Testis (tissue), 2 donors: ENCODE measurements at regions not wholly inside any gene's neighbourhood (a gene's known extent, or its start where the extent isn't known, plus 50 kb on each side); places are given as distances from the start of the nearest gene placed in this dataset.

ENCODE experiments used
- DNase-seq: peaks from one replicate; pipeline ENCODE4 v3.0.0-alpha.2; 2019
- H3K27ac ChIP-seq, 2 donors: fragments of 200-600 bp; sonication (generic); one replicate each; pipeline ENCODE4 v1.5.1; 2019
- H3K27me3 ChIP-seq: fragments of 200-600 bp; sonication (generic); one replicate; pipeline ENCODE4 v1.5.1; 2019
- H3K36me3 ChIP-seq: fragments of 200-600 bp; sonication (generic); one replicate; pipeline ENCODE4 v1.5.1; 2017; ENCODE audit warnings: low read depth; ENCODE audit errors: missing control alignments
- H3K4me1 ChIP-seq: fragments of 200-600 bp; sonication (generic); one replicate; pipeline ENCODE4 v1.5.1; 2019
- H3K4me3 ChIP-seq, 2 donors: fragments of 200-600 bp; sonication (generic); one replicate each; pipeline ENCODE4 v1.5.1; 2017 to 2019
- H3K9me3 ChIP-seq: fragments of 200-600 bp; sonication (generic); one replicate; pipeline ENCODE4 v1.5.1; 2017
- CTCF ChIP-seq, 3 experiments: fragments of 450-650 bp in 2 of 3; fragments of 200-600 bp in 1 of 3; sonication (generic) in 1 of 3; IDR thresholded peaks; one replicate each; pipeline ENCODE4 v1.5.1; 2016 to 2019; ENCODE audit warnings: antibody characterized with exemption in 3 of 3, mild to moderate bottlenecking in 2 of 3, moderate library complexity in 1 of 3
- POLR2A ChIP-seq: fragments of 450-650 bp; IDR thresholded peaks from one replicate; pipeline ENCODE4 v1.6.1; 2017; ENCODE audit warnings: antibody characterized with exemption, mild to moderate bottlenecking, moderate library complexity
- WGBS, 2 donors: methylation state at CpG; one replicate each; pipeline ENCODE4 v1.1.5; 2018; 5-methylcytosine and 5-hydroxymethylcytosine counted together
- intact Hi-C: fragments of 100-400 bp; cut with DNase I; formaldehyde crosslinking; loops from one replicate; pipeline ENCODE4 v1.15.1; 2023; ENCODE audit warnings: low total_unique reads

- Histone ChIP-seq H3K9me3 (no peaks in the 10 kb centered on the region), H3K4me3 (no peak overlapping the region), H3K27ac (no peak overlapping the region), H3K27me3 (no peaks in the 10 kb centered on the region), H3K36me3 (no peaks in the 10 kb centered on the region), H3K4me1 (no peaks in the 10 kb centered on the region)
- TF ChIP-seq POLR2A (no peak), CTCF (IDR thresholded peaks at IDR 0.05) (no peak)
- 78 to 92% methylated on average over 1 of the region's 1 CpG for WGBS, 2 donors
- DNase-seq: no peak
- intact Hi-C loops: no loop called here
Observed at GRCh38 chr6:23752414-23752813, 373.6 kb upstream of the NRSN1 start.

- no peaks in the 10 kb centered on the region for H3K9me3 ChIP-seq
- no peaks in the 10 kb centered on the region for H3K36me3 ChIP-seq
- H3K4me1 ChIP-seq: no peaks in the 10 kb centered on the region
- DNase-seq: no peak
- H3K27ac ChIP-seq: no peak overlapping the region
- no peak for TF ChIP-seq CTCF (IDR thresholded peaks at IDR 0.05)
- no peak for TF ChIP-seq POLR2A
- H3K27me3 ChIP-seq: no peaks in the 10 kb centered on the region
- 82 to 90% methylated on average over 1 of the region's 1 CpG for WGBS, 2 donors
- no peak overlapping the region for H3K4me3 ChIP-seq
- intact Hi-C loops: no loop called here
Observed at GRCh38 chr6:23754197-23754596, 371.8 kb upstream of the NRSN1 start.

GRCh38 chr6:23775127-23775526 is 350.9 kb upstream of the NRSN1 start:
- TF ChIP-seq POLR2A (no peak), CTCF (IDR thresholded peaks at IDR 0.05) (no peak)
- no peaks in the 10 kb centered on the region for H3K36me3 ChIP-seq
- no peaks in the 10 kb centered on the region for H3K4me1 ChIP-seq
- intact Hi-C loops: no loop called here
- no peak for DNase-seq
- no peaks in the 10 kb centered on the region for H3K27me3 ChIP-seq
- no peak overlapping the region for H3K4me3 ChIP-seq
- H3K27ac ChIP-seq: no peak overlapping the region
- no peaks in the 10 kb centered on the region for H3K9me3 ChIP-seq
- WGBS, 2 donors: 70 to 74% methylated on average over 5 of the region's 5 CpGs

GRCh38 chr6:23783901-23784300 is 342.1 kb upstream of the NRSN1 start:
- H3K9me3 ChIP-seq: no peaks in the 10 kb centered on the region
- H3K36me3 ChIP-seq: no peaks in the 10 kb centered on the region
- intact Hi-C loops: no loop called here
- no peaks in the 10 kb centered on the region for H3K27me3 ChIP-seq
- H3K27ac ChIP-seq: no peak overlapping the region
- no peak for DNase-seq
- H3K4me1 ChIP-seq: no peaks in the 10 kb centered on the region
- TF ChIP-seq POLR2A: no peak
- TF ChIP-seq CTCF (IDR thresholded peaks at IDR 0.05): no peak
- WGBS, 2 donors: 44 to 58% methylated on average over 2 of the region's 2 CpGs
- no peak overlapping the region for H3K4me3 ChIP-seq

GRCh38 chr6:23784301-23784919 is 341.6 kb upstream of the NRSN1 start:
- no peak for DNase-seq
- intact Hi-C loops: no loop called here
- Histone ChIP-seq H3K4me1 (no peaks in the 10 kb centered on the region), H3K36me3 (no peaks in the 10 kb centered on the region), H3K9me3 (no peaks in the 10 kb centered on the region), H3K27me3 (no peaks in the 10 kb centered on the region), H3K4me3 (no peak overlapping the region), H3K27ac (no peak overlapping the region)
- WGBS, 2 donors: 38 to 47% methylated on average over 7 of the region's 7 CpGs
- TF ChIP-seq POLR2A (no peak), CTCF (IDR thresholded peaks at IDR 0.05) (no peak)
